ENCODE measurements at regions not wholly inside any gene's neighbourhood (a gene's known extent, or its start where the extent isn't known, plus 50 kb on each side); places are given as distances from the start of the nearest gene placed in this dataset.

DNA sequence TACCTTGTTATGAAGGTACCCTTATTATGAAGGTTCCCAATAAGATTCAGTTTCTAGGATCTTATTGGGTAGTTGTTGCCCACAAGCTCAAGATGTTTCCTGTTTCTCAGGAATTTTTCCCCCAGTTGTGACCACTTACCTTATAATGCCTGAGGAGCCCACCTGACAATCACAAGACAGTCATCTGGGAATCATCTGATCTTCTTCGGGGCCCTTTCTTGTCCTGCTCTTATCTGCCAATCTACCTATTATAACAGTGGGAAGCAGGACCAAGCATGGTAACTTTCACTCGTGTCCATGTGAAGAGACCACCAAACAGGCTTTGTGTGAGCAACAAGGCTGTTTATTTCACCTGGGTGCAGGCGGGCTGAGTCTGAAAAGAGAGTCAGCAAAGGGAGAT lies 825.5 kb downstream of the BCL11B start:
- no peaks in the 10 kb centered on the region for H3K36me3 ChIP-seq (ENCODE audit: control insufficient read depth in 2 of 2, insufficient read depth in 2 of 2, low read length in 1 of 2)
- peaks cover 0 to 3% of the 10 kb centered on the region in 2 donors for H3K9me3 ChIP-seq (ENCODE audit: control insufficient read depth in 2 of 2, insufficient read depth in 1 of 2, low read length in 1 of 2)
- DNase-seq (ENCODE audit: low read depth in 6 of 9, low spot score in 9 of 9), result no peak
- no peak overlapping the region for H3K27ac ChIP-seq (ENCODE audit: low read depth in 1 of 2, low read length in 1 of 2)
- no peak overlapping the region for H3K4me3 ChIP-seq (ENCODE audit: low read length in 2 of 2)
- peaks cover 15 to 22% of the 10 kb centered on the region in 2 donors for H3K4me1 ChIP-seq (ENCODE audit: control insufficient read depth in 2 of 2, insufficient read depth in 2 of 2, low read length in 2 of 2)
- WGBS, result 86% methylated on average over 3 of the region's 3 CpGs
- no peaks in the 10 kb centered on the region for H3K27me3 ChIP-seq (ENCODE audit: control insufficient read depth in 2 of 2, insufficient read depth in 1 of 2, low read length in 1 of 2)

DNA sequence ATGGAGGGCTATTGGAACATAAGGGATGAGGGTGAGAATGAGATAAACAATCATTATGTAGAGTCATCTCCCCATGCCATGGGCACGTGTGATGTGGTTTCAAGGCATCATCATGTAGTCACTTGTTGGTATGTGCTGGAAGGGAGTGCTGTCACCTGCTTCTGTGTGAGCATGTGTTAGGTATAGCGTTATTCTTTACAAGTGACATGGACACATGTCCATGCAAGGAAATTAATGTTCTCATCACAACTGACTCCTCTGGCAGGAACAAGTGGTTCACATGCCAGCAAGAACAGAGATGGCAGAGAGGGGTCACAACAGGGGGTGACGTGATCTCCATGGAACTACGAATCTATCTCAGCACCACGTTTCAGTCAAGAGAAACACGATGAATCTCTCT lies 815.8 kb downstream of the BCL11B start:
- Histone ChIP-seq H3K36me3 (ENCODE audit: control insufficient read depth in 2 of 2, insufficient read depth in 2 of 2, low read length in 1 of 2) (no peaks in the 10 kb centered on the region), H3K9me3 (ENCODE audit: control insufficient read depth in 2 of 2, insufficient read depth in 1 of 2, low read length in 1 of 2) (peaks cover 0 to 4% of the 10 kb centered on the region in 2 donors), H3K27ac (ENCODE audit: low read depth in 1 of 2, low read length in 1 of 2) (no peak overlapping the region), H3K4me3 (ENCODE audit: low read length in 2 of 2) (no peak overlapping the region), H3K27me3 (ENCODE audit: control insufficient read depth in 2 of 2, insufficient read depth in 1 of 2, low read length in 1 of 2) (no peaks in the 10 kb centered on the region), H3K4me1 (ENCODE audit: control insufficient read depth in 2 of 2, insufficient read depth in 2 of 2, low read length in 2 of 2) (peaks cover 0 to 5% of the 10 kb centered on the region in 2 donors)
- 95% methylated on average over 6 of the region's 6 CpGs for WGBS
- DNase-seq (ENCODE audit: low read depth in 6 of 9, low spot score in 9 of 9), result peak in 3 of 9 donors; percentile 11 to 64 (median 27)

DNA sequence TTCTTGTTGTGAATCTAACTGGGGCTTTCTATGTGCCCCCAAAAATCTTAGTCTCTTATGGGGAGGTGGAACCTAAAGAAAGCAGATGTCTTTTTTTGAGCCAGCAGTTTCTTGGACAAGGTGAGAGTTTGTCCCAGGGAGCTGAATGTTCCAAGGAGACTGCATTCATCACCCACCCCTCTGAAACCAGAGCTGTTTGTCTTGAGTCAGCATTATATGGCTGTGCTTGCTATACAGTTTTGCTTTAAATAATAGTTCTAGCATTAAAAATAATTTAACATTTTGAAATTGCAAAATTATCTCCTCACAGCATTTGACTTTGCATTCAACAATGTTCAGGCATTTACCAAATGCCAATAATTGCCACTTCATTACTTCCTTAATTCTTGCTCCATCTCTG lies 813.3 kb downstream of the BCL11B start:
- Histone ChIP-seq H3K27ac (ENCODE audit: low read depth in 1 of 2, low read length in 1 of 2) (no peak overlapping the region), H3K9me3 (ENCODE audit: control insufficient read depth in 2 of 2, insufficient read depth in 1 of 2, low read length in 1 of 2) (peaks cover 0 to 7% of the 10 kb centered on the region in 2 donors), H3K4me3 (ENCODE audit: low read length in 2 of 2) (no peak overlapping the region), H3K36me3 (ENCODE audit: control insufficient read depth in 2 of 2, insufficient read depth in 2 of 2, low read length in 1 of 2) (no peaks in the 10 kb centered on the region), H3K4me1 (ENCODE audit: control insufficient read depth in 2 of 2, insufficient read depth in 2 of 2, low read length in 2 of 2) (peaks cover 0 to 5% of the 10 kb centered on the region in 2 donors), H3K27me3 (ENCODE audit: control insufficient read depth in 2 of 2, insufficient read depth in 1 of 2, low read length in 1 of 2) (no peaks in the 10 kb centered on the region)
- DNase-seq (ENCODE audit: low read depth in 6 of 9, low spot score in 9 of 9), result no peak

DNA sequence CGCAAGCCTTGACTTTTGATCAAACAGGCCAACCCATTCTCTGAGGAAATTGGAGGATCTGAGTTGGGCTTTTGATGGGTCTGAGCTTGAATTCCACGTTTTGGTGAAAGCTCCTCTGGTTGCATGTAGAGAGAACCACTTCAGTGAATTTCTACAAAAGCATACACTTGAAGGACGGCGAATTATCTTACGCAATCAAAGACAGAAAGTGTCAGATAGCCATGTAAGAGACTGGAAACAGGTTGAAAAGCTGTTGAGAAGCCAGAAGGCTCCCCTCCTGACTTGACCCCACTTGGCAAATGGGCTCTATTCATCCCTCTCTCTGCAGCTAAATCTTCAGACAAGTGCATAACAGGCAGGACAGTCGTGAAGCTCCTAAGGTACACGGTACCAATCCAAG lies 809.1 kb downstream of the BCL11B start:
- Histone ChIP-seq H3K4me1 (ENCODE audit: control insufficient read depth in 2 of 2, insufficient read depth in 2 of 2, low read length in 2 of 2) (no peaks in the 10 kb centered on the region), H3K9me3 (ENCODE audit: control insufficient read depth in 2 of 2, insufficient read depth in 1 of 2, low read length in 1 of 2) (peaks cover 0 to 7% of the 10 kb centered on the region in 2 donors), H3K4me3 (ENCODE audit: low read length in 2 of 2) (no peak overlapping the region), H3K27ac (ENCODE audit: low read depth in 1 of 2, low read length in 1 of 2) (no peak overlapping the region), H3K27me3 (ENCODE audit: control insufficient read depth in 2 of 2, insufficient read depth in 1 of 2, low read length in 1 of 2) (no peaks in the 10 kb centered on the region), H3K36me3 (ENCODE audit: control insufficient read depth in 2 of 2, insufficient read depth in 2 of 2, low read length in 1 of 2) (no peaks in the 10 kb centered on the region)
- no peak for DNase-seq (ENCODE audit: low read depth in 6 of 9, low spot score in 9 of 9)
- 70% methylated on average over 7 of the region's 7 CpGs for WGBS

DNA sequence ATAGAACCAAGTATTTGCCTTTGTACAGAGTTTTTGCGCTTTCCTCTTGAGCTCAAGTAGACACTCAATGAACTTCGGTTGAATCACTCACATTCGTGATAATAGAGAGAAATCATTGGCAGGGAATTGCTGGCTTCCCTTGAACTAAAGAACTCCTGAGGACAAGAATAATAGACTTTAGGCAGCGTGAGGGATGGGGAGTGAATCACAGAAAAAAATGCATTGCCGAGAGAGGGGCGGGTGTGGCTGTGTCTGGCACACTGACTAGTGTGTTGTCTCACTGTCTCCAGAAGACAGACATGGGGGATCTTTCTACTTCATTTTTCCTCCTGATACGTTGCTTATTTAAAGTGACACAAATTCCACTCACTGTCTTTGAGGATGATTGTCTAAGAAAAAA lies 805.2 kb downstream of the BCL11B start:
- 93% methylated on average over 7 of the region's 7 CpGs for WGBS

DNA sequence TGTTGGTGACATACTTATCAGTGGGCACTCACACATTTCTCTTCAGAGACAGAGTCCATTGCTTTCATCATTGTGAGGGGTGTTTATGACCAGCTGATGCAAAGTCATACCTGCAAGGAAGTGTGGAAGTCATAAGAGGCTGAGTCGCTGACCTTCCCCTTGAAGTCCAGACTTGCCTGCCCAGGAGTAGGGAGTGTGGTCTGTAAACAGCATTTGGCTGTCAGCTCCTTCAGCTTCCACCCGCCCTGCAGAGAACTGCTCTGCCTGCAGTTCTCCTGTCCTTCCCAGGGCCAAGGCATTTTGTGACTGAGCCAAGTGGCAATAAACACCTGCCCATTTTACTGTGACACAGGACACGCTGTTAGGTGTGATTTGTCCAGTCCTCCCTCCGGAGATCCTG lies 801.3 kb downstream of the BCL11B start:
- Histone ChIP-seq H3K4me1 (ENCODE audit: control insufficient read depth in 2 of 2, insufficient read depth in 2 of 2, low read length in 2 of 2) (peaks cover 0 to 3% of the 10 kb centered on the region in 2 donors), H3K27ac (ENCODE audit: low read depth in 1 of 2, low read length in 1 of 2) (no peak overlapping the region), H3K36me3 (ENCODE audit: control insufficient read depth in 2 of 2, insufficient read depth in 2 of 2, low read length in 1 of 2) (no peaks in the 10 kb centered on the region), H3K27me3 (ENCODE audit: control insufficient read depth in 2 of 2, insufficient read depth in 1 of 2, low read length in 1 of 2) (no peaks in the 10 kb centered on the region), H3K4me3 (ENCODE audit: low read length in 2 of 2) (no peak overlapping the region), H3K9me3 (ENCODE audit: control insufficient read depth in 2 of 2, insufficient read depth in 1 of 2, low read length in 1 of 2) (no peaks in the 10 kb centered on the region)
- DNase-seq (ENCODE audit: low read depth in 6 of 9, low spot score in 9 of 9), result no peak
- WGBS, result 92% methylated on average over 4 of the region's 4 CpGs

More for the DNA sequence above, 805.2 kb downstream of the BCL11B start:
- Histone ChIP-seq H3K4me3 (ENCODE audit: low read length in 2 of 2) (no peak overlapping the region), H3K4me1 (ENCODE audit: control insufficient read depth in 2 of 2, insufficient read depth in 2 of 2, low read length in 2 of 2) (peaks cover 0 to 3% of the 10 kb centered on the region in 2 donors), H3K27ac (ENCODE audit: low read depth in 1 of 2, low read length in 1 of 2) (no peak overlapping the region), H3K36me3 (ENCODE audit: control insufficient read depth in 2 of 2, insufficient read depth in 2 of 2, low read length in 1 of 2) (no peaks in the 10 kb centered on the region), H3K9me3 (ENCODE audit: control insufficient read depth in 2 of 2, insufficient read depth in 1 of 2, low read length in 1 of 2) (no peaks in the 10 kb centered on the region), H3K27me3 (ENCODE audit: control insufficient read depth in 2 of 2, insufficient read depth in 1 of 2, low read length in 1 of 2) (no peaks in the 10 kb centered on the region)
- DNase-seq (ENCODE audit: low read depth in 6 of 9, low spot score in 9 of 9), result no peak

DNA sequence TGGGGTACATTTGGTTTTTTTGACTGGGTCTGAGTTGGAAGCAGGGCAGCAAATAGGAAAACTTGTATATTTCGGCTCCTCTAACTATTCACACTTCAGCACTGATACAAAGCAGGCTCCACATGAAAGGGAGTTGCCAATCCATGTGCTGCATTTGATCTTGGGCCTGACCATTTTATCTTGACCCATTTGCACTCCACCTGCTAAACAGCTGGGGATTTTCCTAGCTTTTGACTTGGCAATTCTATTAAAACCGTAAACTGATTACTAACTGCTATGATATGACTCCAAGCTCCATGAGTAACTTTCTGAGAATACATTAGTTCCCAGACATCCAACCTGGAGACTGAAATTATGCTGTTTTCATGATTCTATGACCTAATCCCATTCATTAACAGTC lies 797.1 kb downstream of the BCL11B start:
- Histone ChIP-seq H3K27ac (ENCODE audit: low read depth in 1 of 2, low read length in 1 of 2) (no peak overlapping the region), H3K4me1 (ENCODE audit: control insufficient read depth in 2 of 2, insufficient read depth in 2 of 2, low read length in 2 of 2) (no peaks in the 10 kb centered on the region), H3K27me3 (ENCODE audit: control insufficient read depth in 2 of 2, insufficient read depth in 1 of 2, low read length in 1 of 2) (no peaks in the 10 kb centered on the region), H3K4me3 (ENCODE audit: low read length in 2 of 2) (no peak overlapping the region), H3K9me3 (ENCODE audit: control insufficient read depth in 2 of 2, insufficient read depth in 1 of 2, low read length in 1 of 2) (no peaks in the 10 kb centered on the region), H3K36me3 (ENCODE audit: control insufficient read depth in 2 of 2, insufficient read depth in 2 of 2, low read length in 1 of 2) (no peaks in the 10 kb centered on the region)
- no peak for DNase-seq (ENCODE audit: low read depth in 6 of 9, low spot score in 9 of 9)
- 97% methylated on average over 2 of the region's 2 CpGs for WGBS

DNA sequence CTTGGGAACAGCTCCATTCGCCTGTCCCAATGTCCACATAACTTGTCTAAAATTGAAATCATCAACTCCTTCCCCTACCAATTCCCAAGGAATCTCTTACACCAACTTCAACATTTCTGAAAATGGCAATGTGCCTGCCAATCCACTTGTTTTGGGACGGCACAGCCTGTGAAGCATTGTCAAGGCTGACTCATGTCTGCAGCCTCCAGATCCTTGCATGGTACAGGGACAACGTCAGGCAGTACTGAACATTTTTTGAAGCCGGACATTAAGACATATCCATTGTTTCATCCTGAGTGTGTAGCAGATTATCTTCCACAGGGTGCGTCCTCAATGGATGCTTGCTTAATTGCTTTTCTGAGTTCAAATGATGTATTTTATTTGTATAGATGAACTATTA lies 794.1 kb downstream of the BCL11B start:
- Histone ChIP-seq H3K27me3 (ENCODE audit: control insufficient read depth in 2 of 2, insufficient read depth in 1 of 2, low read length in 1 of 2) (no peaks in the 10 kb centered on the region), H3K4me1 (ENCODE audit: control insufficient read depth in 2 of 2, insufficient read depth in 2 of 2, low read length in 2 of 2) (no peaks in the 10 kb centered on the region), H3K9me3 (ENCODE audit: control insufficient read depth in 2 of 2, insufficient read depth in 1 of 2, low read length in 1 of 2) (no peaks in the 10 kb centered on the region), H3K4me3 (ENCODE audit: low read length in 2 of 2) (no peak overlapping the region), H3K27ac (ENCODE audit: low read depth in 1 of 2, low read length in 1 of 2) (no peak overlapping the region), H3K36me3 (ENCODE audit: control insufficient read depth in 2 of 2, insufficient read depth in 2 of 2, low read length in 1 of 2) (no peaks in the 10 kb centered on the region)
- WGBS, result 96% methylated on average over 5 of the region's 5 CpGs
- DNase-seq (ENCODE audit: low read depth in 6 of 9, low spot score in 9 of 9), result no peak

DNA sequence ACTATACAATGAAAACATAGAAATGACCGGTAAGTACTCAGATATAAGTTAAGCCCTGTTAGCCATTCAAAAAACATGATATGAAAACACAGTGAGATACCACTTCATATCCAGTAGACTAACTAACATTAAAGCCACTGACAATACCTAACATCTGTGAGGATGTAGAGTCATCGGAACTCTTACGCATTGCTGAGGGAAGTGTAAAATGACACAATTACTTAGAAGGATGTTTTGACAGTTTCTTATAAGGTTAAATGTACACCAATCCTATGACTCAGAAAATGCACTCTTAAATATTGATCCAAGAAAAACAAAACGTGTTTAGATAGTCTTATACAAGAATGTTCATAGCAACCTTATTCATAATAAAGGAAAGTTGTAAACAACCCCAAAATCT lies 782.9 kb downstream of the BCL11B start:
- Histone ChIP-seq H3K4me1 (ENCODE audit: control insufficient read depth in 2 of 2, insufficient read depth in 2 of 2, low read length in 2 of 2) (no peaks in the 10 kb centered on the region), H3K9me3 (ENCODE audit: control insufficient read depth in 2 of 2, insufficient read depth in 1 of 2, low read length in 1 of 2) (no peaks in the 10 kb centered on the region), H3K36me3 (ENCODE audit: control insufficient read depth in 2 of 2, insufficient read depth in 2 of 2, low read length in 1 of 2) (no peaks in the 10 kb centered on the region), H3K27me3 (ENCODE audit: control insufficient read depth in 2 of 2, insufficient read depth in 1 of 2, low read length in 1 of 2) (no peaks in the 10 kb centered on the region), H3K27ac (ENCODE audit: low read depth in 1 of 2, low read length in 1 of 2) (no peak overlapping the region), H3K4me3 (ENCODE audit: low read length in 2 of 2) (no peak overlapping the region)
- WGBS, result 89% methylated on average over 4 of the region's 4 CpGs
- no peak for DNase-seq (ENCODE audit: low read depth in 6 of 9, low spot score in 9 of 9)

DNA sequence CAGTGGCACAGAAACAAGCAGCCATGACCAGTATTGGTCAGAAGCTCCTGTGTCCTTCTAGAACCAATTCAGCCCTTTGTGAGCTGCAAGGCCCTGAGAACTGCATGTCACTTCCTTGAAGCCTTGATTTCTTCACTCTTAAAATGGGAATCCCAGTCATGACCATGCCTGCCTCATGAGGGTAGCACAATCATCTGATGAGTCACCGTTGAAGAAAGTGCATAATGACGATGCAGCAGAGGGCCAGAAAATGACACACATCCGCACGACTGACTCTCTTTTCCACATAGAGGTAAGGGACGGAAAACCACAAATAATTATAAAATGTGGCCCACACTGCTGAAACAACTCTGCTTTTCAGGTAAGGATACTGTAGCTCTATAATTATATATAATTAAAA lies 777.4 kb downstream of the BCL11B start:
- no peak overlapping the region for H3K27ac ChIP-seq (ENCODE audit: low read depth in 1 of 2, low read length in 1 of 2)
- no peaks in the 10 kb centered on the region for H3K36me3 ChIP-seq (ENCODE audit: control insufficient read depth in 2 of 2, insufficient read depth in 2 of 2, low read length in 1 of 2)
- no peaks in the 10 kb centered on the region for H3K9me3 ChIP-seq (ENCODE audit: control insufficient read depth in 2 of 2, insufficient read depth in 1 of 2, low read length in 1 of 2)
- 97% methylated on average over 5 of the region's 5 CpGs for WGBS
- DNase-seq (ENCODE audit: low read depth in 6 of 9, low spot score in 9 of 9), result no peak
- no peak overlapping the region for H3K4me3 ChIP-seq (ENCODE audit: low read length in 2 of 2)
- H3K4me1 ChIP-seq (ENCODE audit: control insufficient read depth in 2 of 2, insufficient read depth in 2 of 2, low read length in 2 of 2), result no peaks in the 10 kb centered on the region
- H3K27me3 ChIP-seq (ENCODE audit: control insufficient read depth in 2 of 2, insufficient read depth in 1 of 2, low read length in 1 of 2), result no peaks in the 10 kb centered on the region
